Esophagus muscularis mucosa (tissue), 4 donors: ENCODE measurements at regions not wholly inside any gene's neighbourhood (a gene's known extent, or its start where the extent isn't known, plus 50 kb on each side); places are given as distances from the start of the nearest gene placed in this dataset.
"Not testable (repeated sequence)": the region's sequence is repeated elsewhere in the genome, so short reads cannot be mapped to it uniquely, and the experiment has no call there.

Source experiments
- DNase-seq: peaks from one replicate; pipeline ENCODE4 v3.0.0-alpha.2; 2017; ENCODE audit errors: extremely low spot score
- H3K27ac ChIP-seq, 4 donors: fragments of 200-600 bp; sonication (generic); replicated peaks in 1 of 4; 1 replicate in 3 of 4; 2 replicates in 1 of 4; pipeline ENCODE4 v1.5.1; 2016 to 2019; ENCODE audit warnings: mild to moderate bottlenecking in 1 of 4
- H3K27me3 ChIP-seq, 4 donors: fragments of 200-600 bp; sonication (generic); one replicate each; pipeline versions ENCODE4 v1.5.1 to v1.6.0; 2016 to 2019
- H3K36me3 ChIP-seq, 4 donors: fragments of 200-600 bp; sonication (generic); one replicate each; pipeline ENCODE4 v1.5.1; 2016 to 2019
- H3K4me1 ChIP-seq, 4 donors: fragments of 200-600 bp; sonication (generic); one replicate each; pipeline ENCODE4 v1.5.1; 2016 to 2019
- H3K4me3 ChIP-seq, 4 donors: fragments of 200-600 bp; sonication (generic); 1 replicate in 2 of 4; 2 replicates in 2 of 4; pipeline ENCODE4 v1.5.1; 2016 to 2019; ENCODE audit warnings: mild to moderate bottlenecking in 4 of 4, moderate library complexity in 1 of 4
- H3K9me3 ChIP-seq, 4 donors: fragments of 200-600 bp; sonication (generic); 1 replicate in 3 of 4; 2 replicates in 1 of 4; pipeline ENCODE4 v1.5.1; 2016 to 2019
- EP300 ChIP-seq: sonication (generic); formaldehyde crosslinking; IDR thresholded peaks from one replicate; pipeline ENCODE4 v1.6.1; 2017; ENCODE audit warnings: antibody characterized with exemption
- POLR2A ChIP-seq: fragments of 450-650 bp; IDR thresholded peaks from one replicate; pipeline ENCODE4 v1.6.1; 2017; ENCODE audit warnings: antibody characterized with exemption, moderate library complexity, mild to moderate bottlenecking, low read depth
- POLR2AphosphoS5 ChIP-seq, 2 donors: sonication (generic); formaldehyde crosslinking; IDR thresholded peaks; one replicate each; pipeline ENCODE4 v1.6.1; 2017; ENCODE audit warnings: antibody characterized with exemption in 2 of 2
- WGBS: methylation state at CpG from one replicate; pipeline ENCODE4 v1.1.5; 2018; 5-methylcytosine and 5-hydroxymethylcytosine counted together
- intact Hi-C: fragments of 100-400 bp; cut with DNase I; formaldehyde crosslinking; loops from one replicate; pipeline ENCODE4 v1.15.1; 2023
- TF ChIP-seq, protein P1 (sequence below), 3 experiments: fragments of 200-600 bp in 2 of 3; fragments of 450-650 bp in 1 of 3; sonication (generic) in 2 of 3; IDR thresholded peaks; one replicate each; pipeline ENCODE4 v1.5.1; 2017 to 2019; ENCODE audit warnings: antibody characterized with exemption in 3 of 3, mild to moderate bottlenecking in 2 of 3, moderate library complexity in 1 of 3

DNA sequence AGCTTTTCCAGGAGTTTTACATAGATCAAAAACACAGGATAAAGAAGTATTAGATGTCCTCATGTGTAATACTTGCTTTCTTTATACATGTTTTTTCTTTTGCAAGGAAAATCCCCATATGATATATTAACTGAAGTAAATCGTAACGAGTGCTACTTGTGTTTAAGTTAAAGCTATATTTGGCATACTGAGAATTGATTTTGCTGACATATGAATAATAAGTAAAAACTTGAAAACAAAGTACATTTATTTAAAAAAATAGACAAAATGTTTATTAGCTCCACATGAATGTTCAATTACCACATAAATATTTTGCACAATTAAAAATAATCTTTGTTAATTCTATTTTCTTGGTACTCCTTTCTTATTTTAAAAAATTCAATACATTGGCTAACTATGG, 884.7 kb downstream of the FSTL5 start:
- no peak for DNase-seq
- Histone ChIP-seq H3K4me1 (no peaks in the 10 kb centered on the region), H3K36me3 (no peaks in the 10 kb centered on the region), H3K27ac (no peak overlapping the region), H3K9me3 (no peaks in the 10 kb centered on the region), H3K4me3 (no peak overlapping the region), H3K27me3 (no peaks in the 10 kb centered on the region)
- TF ChIP-seq POLR2AphosphoS5 (IDR thresholded peaks at IDR 0.05) = no peak
- no peak for TF ChIP-seq EP300
- TF ChIP-seq, protein P1, sequence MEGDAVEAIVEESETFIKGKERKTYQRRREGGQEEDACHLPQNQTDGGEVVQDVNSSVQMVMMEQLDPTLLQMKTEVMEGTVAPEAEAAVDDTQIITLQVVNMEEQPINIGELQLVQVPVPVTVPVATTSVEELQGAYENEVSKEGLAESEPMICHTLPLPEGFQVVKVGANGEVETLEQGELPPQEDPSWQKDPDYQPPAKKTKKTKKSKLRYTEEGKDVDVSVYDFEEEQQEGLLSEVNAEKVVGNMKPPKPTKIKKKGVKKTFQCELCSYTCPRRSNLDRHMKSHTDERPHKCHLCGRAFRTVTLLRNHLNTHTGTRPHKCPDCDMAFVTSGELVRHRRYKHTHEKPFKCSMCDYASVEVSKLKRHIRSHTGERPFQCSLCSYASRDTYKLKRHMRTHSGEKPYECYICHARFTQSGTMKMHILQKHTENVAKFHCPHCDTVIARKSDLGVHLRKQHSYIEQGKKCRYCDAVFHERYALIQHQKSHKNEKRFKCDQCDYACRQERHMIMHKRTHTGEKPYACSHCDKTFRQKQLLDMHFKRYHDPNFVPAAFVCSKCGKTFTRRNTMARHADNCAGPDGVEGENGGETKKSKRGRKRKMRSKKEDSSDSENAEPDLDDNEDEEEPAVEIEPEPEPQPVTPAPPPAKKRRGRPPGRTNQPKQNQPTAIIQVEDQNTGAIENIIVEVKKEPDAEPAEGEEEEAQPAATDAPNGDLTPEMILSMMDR (IDR thresholded peaks at IDR 0.05) = no peak
- TF ChIP-seq POLR2A = no peak
- 62% methylated on average over 2 of the region's 2 CpGs for WGBS
- intact Hi-C loops = no loop called here

DNA sequence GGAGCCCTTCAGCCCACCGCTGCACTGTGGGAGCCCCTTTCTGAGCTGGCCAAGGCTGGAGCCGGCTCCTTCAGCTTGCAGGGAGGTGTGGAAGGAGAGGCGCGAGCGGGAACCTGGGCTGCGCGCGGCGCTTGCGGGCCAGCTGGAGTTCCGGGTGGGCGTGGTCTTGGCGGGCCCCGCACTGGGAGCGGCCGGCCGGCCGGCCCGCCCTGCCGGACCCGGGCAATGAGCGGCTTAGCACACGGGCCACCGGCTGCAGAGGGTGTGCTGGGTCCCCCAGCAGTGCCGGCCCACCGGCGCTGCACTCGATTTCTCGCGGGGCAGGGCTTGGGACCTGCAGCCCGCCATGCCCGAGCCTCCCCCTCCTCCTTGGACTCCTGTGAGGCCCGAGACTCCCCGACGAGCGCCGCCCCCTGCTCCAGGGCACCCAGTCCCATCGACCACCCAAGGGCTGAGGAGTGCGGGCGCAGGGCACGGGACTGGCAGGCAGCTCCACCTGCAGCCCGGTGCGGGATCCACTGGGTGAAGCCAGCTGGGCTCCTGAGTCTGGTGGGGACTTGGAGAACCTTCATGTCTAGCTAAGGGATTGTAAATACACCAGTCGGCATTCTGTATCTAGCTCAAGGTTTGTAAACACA, 886.5 kb downstream of the FSTL5 start:
- H3K27ac ChIP-seq, H3K27me3 ChIP-seq, DNase-seq, H3K4me3 ChIP-seq, H3K4me1 ChIP-seq, H3K9me3 ChIP-seq, H3K36me3 ChIP-seq, intact Hi-C loops: not testable (repeated sequence)
- 96% methylated on average over 5 of the region's 44 CpGs for WGBS

GRCh38 chr4:161273607-161274006, 890.2 kb downstream of the FSTL5 start:
- WGBS = 93% methylated on average over 2 of the region's 2 CpGs
- Histone ChIP-seq H3K4me3 (no peak overlapping the region), H3K4me1 (no peaks in the 10 kb centered on the region), H3K27ac (no peak overlapping the region), H3K36me3 (no peaks in the 10 kb centered on the region), H3K27me3 (no peaks in the 10 kb centered on the region), H3K9me3 (no peaks in the 10 kb centered on the region)
- intact Hi-C loops = no loop called here
- no peak for DNase-seq
- TF ChIP-seq, protein P1 (IDR thresholded peaks at IDR 0.05) = no peak
- TF ChIP-seq POLR2A (no peak), POLR2AphosphoS5 (IDR thresholded peaks at IDR 0.05) (no peak), EP300 (no peak)

- 58% methylated on average over 1 of the region's 1 CpG for WGBS
These were observed 903.0 kb downstream of the FSTL5 start for GRCh38 chr4:161260819-161261218.

DNA sequence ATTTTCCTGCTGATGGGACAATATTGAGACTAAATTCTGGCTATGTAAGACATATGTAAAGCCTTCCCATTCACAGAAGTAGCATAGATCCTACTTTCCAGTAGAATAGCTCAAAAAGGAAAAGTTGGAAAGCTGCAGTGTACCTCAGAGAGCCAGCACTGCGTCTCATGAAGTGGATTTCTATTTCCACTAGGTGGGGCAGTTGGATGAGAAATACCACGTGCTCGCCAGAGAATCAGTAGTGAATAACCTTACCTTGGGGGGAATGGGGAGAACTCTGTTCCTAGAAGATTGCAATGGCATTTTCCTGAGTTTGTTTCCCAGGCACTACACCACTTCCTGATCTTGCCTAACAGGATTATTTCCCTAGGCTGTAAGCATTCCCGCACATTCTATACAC, 907.1 kb downstream of the FSTL5 start:
- intact Hi-C loops = no loop called here

More at GRCh38 chr4:161260819-161261218, 903.0 kb downstream of the FSTL5 start:
- Histone ChIP-seq H3K27me3 (no peaks in the 10 kb centered on the region), H3K4me1 (no peaks in the 10 kb centered on the region), H3K27ac (no peak overlapping the region), H3K36me3 (no peaks in the 10 kb centered on the region), H3K9me3 (peaks cover 0 to 22% (median 17%) of the 10 kb centered on the region in 4 donors), H3K4me3 (no peak overlapping the region)
- intact Hi-C loops = no loop called here
- TF ChIP-seq POLR2AphosphoS5 (IDR thresholded peaks at IDR 0.05) (no peak), POLR2A (no peak), EP300 (no peak)
- TF ChIP-seq, protein P1 (IDR thresholded peaks at IDR 0.05) = no peak
- no peak for DNase-seq

More for the DNA sequence above, 907.1 kb downstream of the FSTL5 start:
- Histone ChIP-seq H3K4me1 (no peaks in the 10 kb centered on the region), H3K27me3 (no peaks in the 10 kb centered on the region), H3K9me3 (peaks cover 0 to 40% (median 29%) of the 10 kb centered on the region in 4 donors), H3K27ac (no peak overlapping the region), H3K4me3 (no peak overlapping the region), H3K36me3 (no peaks in the 10 kb centered on the region)
- TF ChIP-seq, protein P1 (IDR thresholded peaks at IDR 0.05) = no peak
- no peak for TF ChIP-seq POLR2AphosphoS5 (IDR thresholded peaks at IDR 0.05)
- no peak for TF ChIP-seq POLR2A
- no peak for TF ChIP-seq EP300
- DNase-seq = no peak
- WGBS = 89% methylated on average over 4 of the region's 4 CpGs
